ENCODE measurements at regions not wholly inside any gene's neighbourhood (a gene's known extent, or its start where the extent isn't known, plus 50 kb on each side); places are given as distances from the start of the nearest gene placed in this dataset.

DNA sequence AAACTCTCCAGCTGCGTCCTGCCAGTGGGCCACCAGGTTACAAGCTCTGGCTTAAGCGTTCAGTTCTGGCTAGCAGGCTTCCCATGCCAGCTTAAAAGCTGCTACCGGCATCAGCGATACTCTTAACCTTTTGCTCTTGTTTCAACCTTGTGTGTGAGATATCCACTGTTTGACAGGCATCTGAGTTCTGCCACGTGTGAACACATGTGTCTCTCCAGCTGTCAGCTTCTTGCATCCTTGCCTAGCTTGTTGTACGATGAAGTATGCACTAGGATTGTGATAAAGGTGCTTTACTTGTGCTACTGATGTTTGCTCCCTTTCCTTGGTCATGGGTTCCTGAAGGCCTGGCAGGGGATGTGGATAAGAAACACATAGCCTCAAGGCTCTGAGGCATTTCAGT lies 201.6 kb downstream of the PRDM2 start:
- TF ChIP-seq POLR2A (IDR thresholded peaks at IDR 0.05) = no peak
- TF ChIP-seq, protein P1, sequence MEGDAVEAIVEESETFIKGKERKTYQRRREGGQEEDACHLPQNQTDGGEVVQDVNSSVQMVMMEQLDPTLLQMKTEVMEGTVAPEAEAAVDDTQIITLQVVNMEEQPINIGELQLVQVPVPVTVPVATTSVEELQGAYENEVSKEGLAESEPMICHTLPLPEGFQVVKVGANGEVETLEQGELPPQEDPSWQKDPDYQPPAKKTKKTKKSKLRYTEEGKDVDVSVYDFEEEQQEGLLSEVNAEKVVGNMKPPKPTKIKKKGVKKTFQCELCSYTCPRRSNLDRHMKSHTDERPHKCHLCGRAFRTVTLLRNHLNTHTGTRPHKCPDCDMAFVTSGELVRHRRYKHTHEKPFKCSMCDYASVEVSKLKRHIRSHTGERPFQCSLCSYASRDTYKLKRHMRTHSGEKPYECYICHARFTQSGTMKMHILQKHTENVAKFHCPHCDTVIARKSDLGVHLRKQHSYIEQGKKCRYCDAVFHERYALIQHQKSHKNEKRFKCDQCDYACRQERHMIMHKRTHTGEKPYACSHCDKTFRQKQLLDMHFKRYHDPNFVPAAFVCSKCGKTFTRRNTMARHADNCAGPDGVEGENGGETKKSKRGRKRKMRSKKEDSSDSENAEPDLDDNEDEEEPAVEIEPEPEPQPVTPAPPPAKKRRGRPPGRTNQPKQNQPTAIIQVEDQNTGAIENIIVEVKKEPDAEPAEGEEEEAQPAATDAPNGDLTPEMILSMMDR (IDR thresholded peaks at IDR 0.05) = no peak
